Mesothelial cell of epicardium (in vitro differentiated cells): ENCODE measurements at regions not wholly inside any gene's neighbourhood (a gene's known extent, or its start where the extent isn't known, plus 50 kb on each side); places are given as distances from the start of the nearest gene placed in this dataset.

Source experiments
- DNase-seq, 2 experiments: peaks; one replicate each; pipeline ENCODE4 v3.0.0; 2021; ENCODE audit warnings: low spot score in 2 of 2; ENCODE audit not compliant: unreplicated experiment in 2 of 2
- H3K27ac Mint-ChIP-seq: 2 replicates; pipeline ENCODE4 v1.8.0; 2021; ENCODE audit warnings: mixed read lengths
- H3K27me3 Mint-ChIP-seq: 2 replicates; pipeline ENCODE4 v1.8.0; 2021; ENCODE audit warnings: low read depth, mixed read lengths
- H3K36me3 Mint-ChIP-seq: 2 replicates; pipeline ENCODE4 v1.8.0; 2021; ENCODE audit warnings: mixed read lengths
- H3K4me1 Mint-ChIP-seq: 2 replicates; pipeline ENCODE4 v1.8.0; 2021; ENCODE audit warnings: mixed read lengths
- H3K4me3 Mint-ChIP-seq: 2 replicates; pipeline ENCODE4 v1.8.0; 2021; ENCODE audit warnings: mild to moderate bottlenecking, moderate library complexity, mixed read lengths
- H3K9me3 Mint-ChIP-seq: 2 replicates; pipeline ENCODE4 v1.8.0; 2021; ENCODE audit warnings: mixed read lengths
- TF ChIP-seq, protein P1 (sequence below): fragments of 200-600 bp; sonication (generic); IDR thresholded peaks from one replicate; pipeline ENCODE4 v1.5.0; 2021; ENCODE audit warnings: antibody characterized with exemption; ENCODE audit not compliant: unreplicated experiment

DNA sequence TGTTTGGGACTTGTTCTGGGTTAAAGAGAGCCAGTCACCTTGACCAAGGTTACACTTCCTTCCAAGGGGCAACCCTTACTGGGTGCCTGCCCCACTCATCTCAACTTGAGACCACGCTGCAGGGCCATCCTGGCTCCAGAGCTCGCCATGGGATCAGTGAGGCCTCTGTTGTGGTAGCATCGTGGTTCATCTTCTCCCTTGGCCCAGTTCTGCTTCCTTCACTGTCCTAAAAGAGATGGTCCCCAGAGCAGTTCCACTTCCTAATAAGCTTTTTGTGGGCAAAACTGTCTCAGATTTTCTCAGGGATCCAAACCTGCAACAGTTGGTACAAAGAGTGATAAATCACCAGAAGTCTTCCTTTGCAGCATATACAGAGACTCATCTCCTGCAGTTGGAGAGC lies 165.9 kb upstream of the TMEM260 start:
- Mint-ChIP-seq H3K4me1 (peaks cover 9% of the 10 kb centered on the region), H3K9me3 (peaks cover 20% of the 10 kb centered on the region), H3K36me3 (no peaks in the 10 kb centered on the region), H3K4me3 (no peak overlapping the region), H3K27ac (no peak overlapping the region), H3K27me3 (peaks cover 91% of the 10 kb centered on the region)
- TF ChIP-seq, protein P1, sequence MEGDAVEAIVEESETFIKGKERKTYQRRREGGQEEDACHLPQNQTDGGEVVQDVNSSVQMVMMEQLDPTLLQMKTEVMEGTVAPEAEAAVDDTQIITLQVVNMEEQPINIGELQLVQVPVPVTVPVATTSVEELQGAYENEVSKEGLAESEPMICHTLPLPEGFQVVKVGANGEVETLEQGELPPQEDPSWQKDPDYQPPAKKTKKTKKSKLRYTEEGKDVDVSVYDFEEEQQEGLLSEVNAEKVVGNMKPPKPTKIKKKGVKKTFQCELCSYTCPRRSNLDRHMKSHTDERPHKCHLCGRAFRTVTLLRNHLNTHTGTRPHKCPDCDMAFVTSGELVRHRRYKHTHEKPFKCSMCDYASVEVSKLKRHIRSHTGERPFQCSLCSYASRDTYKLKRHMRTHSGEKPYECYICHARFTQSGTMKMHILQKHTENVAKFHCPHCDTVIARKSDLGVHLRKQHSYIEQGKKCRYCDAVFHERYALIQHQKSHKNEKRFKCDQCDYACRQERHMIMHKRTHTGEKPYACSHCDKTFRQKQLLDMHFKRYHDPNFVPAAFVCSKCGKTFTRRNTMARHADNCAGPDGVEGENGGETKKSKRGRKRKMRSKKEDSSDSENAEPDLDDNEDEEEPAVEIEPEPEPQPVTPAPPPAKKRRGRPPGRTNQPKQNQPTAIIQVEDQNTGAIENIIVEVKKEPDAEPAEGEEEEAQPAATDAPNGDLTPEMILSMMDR, result no peak
- DNase-seq, result no peak

DNA sequence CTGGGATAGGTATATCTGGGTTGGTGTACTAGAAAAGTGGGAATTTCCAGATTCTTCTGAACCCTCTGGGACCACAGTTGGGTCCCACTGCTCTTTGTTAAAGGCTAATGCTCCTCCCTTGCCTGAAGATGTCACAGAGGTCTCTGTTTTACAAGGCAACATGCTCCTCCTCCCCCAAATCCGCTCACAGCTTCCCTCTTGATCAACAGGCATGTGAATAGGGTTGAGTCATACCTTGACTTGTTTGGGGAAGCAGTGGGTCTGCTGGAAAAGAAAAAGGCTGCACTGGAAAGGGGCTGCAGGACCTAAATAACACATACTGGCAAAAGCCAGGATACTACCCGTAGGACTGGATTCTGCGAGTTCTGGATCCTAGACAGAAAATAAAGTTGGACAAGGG lies 165.4 kb upstream of the TMEM260 start:
- H3K4me1 Mint-ChIP-seq, result peaks cover 9% of the 10 kb centered on the region
- no peak overlapping the region for H3K4me3 Mint-ChIP-seq
- peaks cover 15% of the 10 kb centered on the region for H3K9me3 Mint-ChIP-seq
- no peak overlapping the region for H3K27ac Mint-ChIP-seq
- no peaks in the 10 kb centered on the region for H3K36me3 Mint-ChIP-seq
- TF ChIP-seq, protein P1, result no peak
- no peak for DNase-seq
- H3K27me3 Mint-ChIP-seq, result peaks cover 91% of the 10 kb centered on the region

DNA sequence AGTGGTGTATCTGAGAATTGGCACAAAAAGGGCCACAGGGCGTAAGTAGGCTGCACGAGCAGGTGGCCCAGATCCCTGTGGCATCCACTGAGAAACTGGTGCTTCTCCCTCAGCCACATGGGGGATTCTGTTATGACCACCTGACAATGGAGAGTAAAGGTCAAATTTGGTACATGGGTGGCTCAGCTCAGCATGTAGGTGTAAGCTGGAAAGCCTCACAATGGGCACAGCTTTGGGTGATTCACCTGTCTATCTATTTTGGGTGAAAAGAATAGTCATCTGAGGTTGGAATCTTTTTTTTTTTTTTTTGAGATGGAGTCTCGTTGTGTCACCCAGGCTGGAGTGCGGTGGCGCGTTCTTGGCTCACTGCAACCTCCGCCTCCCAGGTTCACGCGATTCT lies 163.4 kb upstream of the TMEM260 start:
- Mint-ChIP-seq H3K4me3 (no peak overlapping the region), H3K4me1 (peaks cover 9% of the 10 kb centered on the region), H3K9me3 (peaks cover 3% of the 10 kb centered on the region), H3K27me3 (peaks cover 88% of the 10 kb centered on the region), H3K36me3 (no peaks in the 10 kb centered on the region), H3K27ac (no peak overlapping the region)
- TF ChIP-seq, protein P1, result no peak
- no peak for DNase-seq

DNA sequence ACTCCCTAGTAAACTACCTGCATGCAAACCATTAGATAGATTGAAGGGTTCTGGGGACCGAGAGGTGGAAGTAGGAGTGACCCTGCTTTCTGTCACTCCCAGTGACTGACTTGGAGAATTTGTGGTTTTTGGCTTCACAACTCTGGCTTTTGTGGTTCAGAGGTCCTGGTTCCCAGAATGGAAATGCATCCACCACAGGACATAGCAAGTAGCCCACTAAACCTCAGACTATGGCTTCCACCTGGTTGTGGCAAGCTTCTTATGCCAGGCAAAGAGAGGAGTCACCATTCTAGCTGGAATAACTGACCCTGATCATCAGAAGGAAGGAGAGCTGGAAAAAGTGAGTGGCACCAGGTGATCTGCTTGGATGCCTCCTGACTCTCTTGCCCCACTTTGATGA lies 162.4 kb upstream of the TMEM260 start:
- Mint-ChIP-seq H3K36me3 (no peaks in the 10 kb centered on the region), H3K27ac (no peak overlapping the region), H3K9me3 (peaks cover 6% of the 10 kb centered on the region), H3K4me1 (peaks cover 9% of the 10 kb centered on the region), H3K27me3 (peaks cover 79% of the 10 kb centered on the region), H3K4me3 (no peak overlapping the region)
- no peak for DNase-seq
- TF ChIP-seq, protein P1, result no peak

DNA sequence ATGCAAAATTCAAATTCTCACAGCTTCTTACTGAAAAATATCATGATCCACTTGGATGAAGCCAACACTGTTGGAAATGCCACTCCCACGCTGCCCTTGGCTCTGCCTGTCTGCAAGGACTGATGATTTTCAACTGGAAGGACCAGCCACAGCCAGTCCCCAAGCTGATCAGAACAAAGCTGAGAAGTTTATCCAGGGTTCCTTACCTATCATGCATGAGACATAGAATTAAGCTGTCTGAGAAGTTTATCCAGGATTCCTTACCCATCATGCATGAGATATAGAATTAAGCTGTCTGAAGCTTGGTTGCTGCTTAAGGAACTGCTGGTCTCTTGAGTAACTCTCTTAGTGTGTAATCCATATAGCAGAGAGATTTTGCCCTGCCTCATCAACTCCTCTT lies 159.8 kb upstream of the TMEM260 start:
- TF ChIP-seq, protein P1, result no peak
- no peak overlapping the region for H3K27ac Mint-ChIP-seq
- H3K36me3 Mint-ChIP-seq, result no peaks in the 10 kb centered on the region
- peaks cover 6% of the 10 kb centered on the region for H3K9me3 Mint-ChIP-seq
- DNase-seq, result no peak
- H3K4me3 Mint-ChIP-seq, result no peak overlapping the region
- H3K4me1 Mint-ChIP-seq, result peaks cover 15% of the 10 kb centered on the region
- peaks cover 57% of the 10 kb centered on the region for H3K27me3 Mint-ChIP-seq

DNA sequence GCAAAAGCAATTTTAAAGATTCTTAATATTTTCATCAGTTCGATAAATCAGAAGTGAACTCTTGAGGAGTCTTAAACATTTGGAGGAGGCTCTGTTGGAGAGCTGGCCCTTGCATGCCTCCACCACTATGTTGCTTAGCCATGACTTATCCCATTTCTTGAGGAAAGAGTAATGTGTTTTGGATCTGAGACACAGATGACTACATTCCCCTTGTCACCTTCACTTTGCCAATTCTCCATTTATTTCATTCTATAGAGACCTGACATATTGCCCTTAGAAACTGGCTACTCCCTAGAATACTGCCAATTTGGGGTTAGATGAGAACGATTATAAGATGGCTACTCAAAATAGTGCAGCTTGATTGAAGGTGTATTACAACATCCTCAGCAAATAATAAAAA lies 157.4 kb upstream of the TMEM260 start:
- H3K27me3 Mint-ChIP-seq, result peaks cover 38% of the 10 kb centered on the region

More for the DNA sequence above, 157.4 kb upstream of the TMEM260 start:
- DNase-seq, result no peak
- peaks cover 11% of the 10 kb centered on the region for H3K9me3 Mint-ChIP-seq
- no peaks in the 10 kb centered on the region for H3K36me3 Mint-ChIP-seq
- no peak overlapping the region for H3K4me3 Mint-ChIP-seq
- no peak overlapping the region for H3K27ac Mint-ChIP-seq
- H3K4me1 Mint-ChIP-seq, result peaks cover 15% of the 10 kb centered on the region
- TF ChIP-seq, protein P1, result no peak
